ENCODE measurements at regions not wholly inside any gene's neighbourhood (a gene's known extent, or its start where the extent isn't known, plus 50 kb on each side); places are given as distances from the start of the nearest gene placed in this dataset.
"Not testable (repeated sequence)": the region's sequence is repeated elsewhere in the genome, so short reads cannot be mapped to it uniquely, and the experiment has no call there.

DNA sequence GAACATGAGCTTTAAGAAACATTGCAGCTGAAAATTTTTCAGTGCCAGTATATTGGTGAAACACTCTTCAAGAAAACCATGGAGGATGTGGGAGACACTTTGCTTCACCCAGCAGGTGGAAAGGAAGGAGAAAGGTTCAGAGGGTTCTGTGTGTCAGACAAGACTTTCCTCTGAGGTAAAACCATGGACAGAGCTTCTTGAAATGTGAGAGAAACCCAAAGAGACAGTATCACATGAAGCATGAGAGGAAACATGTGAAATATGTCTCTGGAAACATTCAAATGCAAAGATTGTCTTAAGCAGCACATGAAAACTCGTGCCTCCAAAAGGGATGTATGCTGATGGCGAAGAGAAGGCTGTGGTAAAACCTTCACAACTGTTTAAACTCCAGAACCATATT, 368.9 kb upstream of the ST8SIA4 start:
- H3K4me3 ChIP-seq (ENCODE audit: low read length): no peak overlapping the region
- DNase-seq (ENCODE audit: low read depth): no peak
- TF ChIP-seq, protein P1, sequence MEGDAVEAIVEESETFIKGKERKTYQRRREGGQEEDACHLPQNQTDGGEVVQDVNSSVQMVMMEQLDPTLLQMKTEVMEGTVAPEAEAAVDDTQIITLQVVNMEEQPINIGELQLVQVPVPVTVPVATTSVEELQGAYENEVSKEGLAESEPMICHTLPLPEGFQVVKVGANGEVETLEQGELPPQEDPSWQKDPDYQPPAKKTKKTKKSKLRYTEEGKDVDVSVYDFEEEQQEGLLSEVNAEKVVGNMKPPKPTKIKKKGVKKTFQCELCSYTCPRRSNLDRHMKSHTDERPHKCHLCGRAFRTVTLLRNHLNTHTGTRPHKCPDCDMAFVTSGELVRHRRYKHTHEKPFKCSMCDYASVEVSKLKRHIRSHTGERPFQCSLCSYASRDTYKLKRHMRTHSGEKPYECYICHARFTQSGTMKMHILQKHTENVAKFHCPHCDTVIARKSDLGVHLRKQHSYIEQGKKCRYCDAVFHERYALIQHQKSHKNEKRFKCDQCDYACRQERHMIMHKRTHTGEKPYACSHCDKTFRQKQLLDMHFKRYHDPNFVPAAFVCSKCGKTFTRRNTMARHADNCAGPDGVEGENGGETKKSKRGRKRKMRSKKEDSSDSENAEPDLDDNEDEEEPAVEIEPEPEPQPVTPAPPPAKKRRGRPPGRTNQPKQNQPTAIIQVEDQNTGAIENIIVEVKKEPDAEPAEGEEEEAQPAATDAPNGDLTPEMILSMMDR (IDR thresholded peaks at IDR 0.05; ENCODE audit: insufficient read depth, low read depth, low read length, missing control alignments): no peak

DNA sequence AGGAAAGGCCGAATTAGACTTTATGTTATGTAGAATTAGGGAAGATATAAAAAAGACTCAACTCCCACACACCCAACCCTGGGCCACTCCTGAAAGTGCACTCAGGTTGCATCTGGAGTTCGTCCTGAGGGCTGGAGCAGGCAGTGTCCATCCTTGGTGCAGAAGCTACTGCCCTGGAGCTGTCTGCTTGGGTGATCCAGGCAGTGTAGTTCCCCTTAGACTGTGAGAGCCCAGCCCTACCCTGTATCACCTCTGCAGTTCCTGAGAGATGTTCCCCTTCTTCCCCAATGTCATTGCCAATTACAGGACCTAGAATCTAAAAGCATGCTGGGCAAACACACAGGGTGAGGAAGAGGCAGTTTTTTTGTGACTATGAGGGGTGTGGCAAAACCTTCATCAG, 368.3 kb upstream of the ST8SIA4 start:
- no peak overlapping the region for H3K4me3 ChIP-seq (ENCODE audit: low read length)
- TF ChIP-seq, protein P1 (IDR thresholded peaks at IDR 0.05; ENCODE audit: insufficient read depth, low read depth, low read length, missing control alignments): no peak
- DNase-seq (ENCODE audit: low read depth): no peak

DNA sequence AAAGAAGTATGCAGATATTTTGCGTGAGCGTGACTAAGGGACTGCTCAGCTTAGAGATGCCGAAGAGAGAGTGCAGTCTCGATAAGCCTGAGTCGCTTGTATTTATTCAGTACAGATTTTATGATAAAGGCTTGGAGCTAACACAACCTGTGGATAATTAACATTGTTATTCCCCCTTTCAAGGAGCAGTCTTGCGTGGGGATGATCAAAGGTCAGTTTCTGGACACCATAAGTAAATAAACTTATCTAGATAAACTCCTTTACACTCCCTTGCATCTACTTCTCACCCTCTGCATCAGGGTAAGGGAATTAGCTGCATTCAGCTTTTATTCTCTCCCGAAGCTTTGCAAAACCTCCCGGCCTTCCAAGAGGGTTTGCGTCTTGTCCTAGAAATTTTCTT, 357.8 kb upstream of the ST8SIA4 start:
- DNase-seq (ENCODE audit: low read depth): no peak
- TF ChIP-seq, protein P1 (IDR thresholded peaks at IDR 0.05; ENCODE audit: insufficient read depth, low read depth, low read length, missing control alignments): no peak

DNA sequence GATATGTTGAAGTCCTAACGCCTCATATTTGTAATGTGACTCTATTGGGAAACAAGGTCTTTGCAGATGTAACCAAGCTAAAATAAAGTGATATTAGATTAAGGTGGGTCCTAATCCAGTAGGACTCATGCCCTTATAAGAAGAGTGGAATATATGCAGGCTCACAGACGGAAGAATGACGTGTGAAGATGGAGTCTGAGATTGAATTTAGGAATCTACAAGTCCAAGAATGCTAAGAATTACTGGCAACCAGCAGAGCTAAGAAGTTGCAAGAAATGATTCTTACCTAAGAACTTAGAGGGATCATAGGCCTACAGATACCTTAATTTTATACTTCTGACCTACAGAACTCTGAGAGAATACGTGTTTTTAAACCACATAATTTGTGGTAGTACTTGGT, 350.0 kb upstream of the ST8SIA4 start:
- no peak overlapping the region for H3K4me3 ChIP-seq (ENCODE audit: low read length)
- TF ChIP-seq, protein P1 (IDR thresholded peaks at IDR 0.05; ENCODE audit: insufficient read depth, low read depth, low read length, missing control alignments): no peak
- DNase-seq (ENCODE audit: low read depth): no peak

More for the DNA sequence above, 357.8 kb upstream of the ST8SIA4 start:
- H3K4me3 ChIP-seq (ENCODE audit: low read length): no peak overlapping the region

DNA sequence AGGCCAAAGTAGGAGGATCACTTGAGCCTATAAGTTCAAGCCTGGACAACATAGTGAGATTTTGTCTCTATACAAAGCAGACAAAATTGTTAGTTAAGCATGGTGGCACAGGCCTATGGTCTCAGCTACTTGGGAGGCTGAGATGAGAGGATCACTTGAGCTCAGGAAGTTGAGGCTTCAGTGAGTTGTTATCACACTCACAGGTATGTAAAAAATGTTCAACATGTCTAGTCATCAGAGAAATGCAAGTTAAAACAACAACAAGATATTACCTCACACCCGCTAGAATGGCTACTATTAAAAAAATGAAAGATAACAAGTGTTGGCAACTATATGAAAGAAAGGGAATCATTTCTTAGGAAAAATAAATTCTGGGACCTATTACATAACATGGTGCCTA, 341.5 kb upstream of the ST8SIA4 start:
- peak; percentile 51 for DNase-seq (ENCODE audit: low read depth)
- no peak overlapping the region for H3K4me3 ChIP-seq (ENCODE audit: low read length)
- TF ChIP-seq, protein P1 (IDR thresholded peaks at IDR 0.05; ENCODE audit: insufficient read depth, low read depth, low read length, missing control alignments): no peak

DNA sequence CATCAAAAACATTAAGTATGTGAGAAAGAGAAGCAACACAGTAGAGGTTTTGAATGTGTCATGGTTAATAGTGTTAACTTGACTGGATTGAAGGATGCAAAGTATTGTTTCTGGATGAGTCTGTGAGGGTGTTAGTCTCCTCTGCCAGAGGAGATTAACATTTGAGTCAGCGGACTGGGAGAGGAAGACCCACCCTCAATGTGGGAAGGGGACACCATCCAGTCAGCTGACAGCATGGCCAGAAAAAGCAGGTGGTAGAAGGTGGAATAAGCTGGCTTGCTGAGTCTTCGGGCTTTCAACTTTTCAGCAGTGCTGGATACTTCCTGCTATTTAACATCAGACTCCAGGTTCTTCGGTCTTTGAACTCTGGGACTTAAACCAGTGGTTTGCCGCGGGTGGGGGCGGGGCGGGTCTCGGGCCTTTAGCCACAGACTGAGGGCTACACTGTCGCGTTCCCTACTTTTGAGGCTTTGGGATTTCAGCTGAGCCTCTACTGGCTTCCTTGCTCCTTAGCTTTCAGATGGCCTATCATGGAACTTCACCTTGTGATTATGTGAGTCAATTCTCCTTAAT, 309.9 kb upstream of the ST8SIA4 start:
- TF ChIP-seq, protein P1 (IDR thresholded peaks at IDR 0.05; ENCODE audit: insufficient read depth, low read depth, low read length, missing control alignments): no peak
- DNase-seq (ENCODE audit: low read depth): no peak
- H3K4me3 ChIP-seq (ENCODE audit: low read length): no peak overlapping the region

DNA sequence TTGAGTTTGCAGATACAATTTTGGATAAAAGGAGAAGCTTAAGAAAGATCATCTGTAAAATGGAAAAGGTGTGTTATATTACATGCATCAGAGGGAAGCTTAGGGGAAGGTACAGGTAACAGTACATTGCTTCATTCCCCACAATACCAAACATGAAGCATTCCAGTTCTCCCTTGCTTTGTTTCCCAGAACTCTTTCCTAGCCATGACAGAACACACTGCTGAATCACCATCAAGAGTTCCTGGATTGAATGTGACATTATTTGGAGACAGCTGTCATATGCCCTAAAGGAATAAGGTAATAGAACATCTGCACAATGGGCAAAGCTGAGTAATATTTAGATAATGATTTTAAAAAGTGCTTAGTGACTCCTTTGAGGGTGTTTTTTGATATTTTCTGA, 303.5 kb upstream of the ST8SIA4 start:
- peak; percentile 69 for DNase-seq (ENCODE audit: low read depth)
- no peak overlapping the region for H3K4me3 ChIP-seq (ENCODE audit: low read length)
- TF ChIP-seq, protein P1 (IDR thresholded peaks at IDR 0.05; ENCODE audit: insufficient read depth, low read depth, low read length, missing control alignments): no peak

DNA sequence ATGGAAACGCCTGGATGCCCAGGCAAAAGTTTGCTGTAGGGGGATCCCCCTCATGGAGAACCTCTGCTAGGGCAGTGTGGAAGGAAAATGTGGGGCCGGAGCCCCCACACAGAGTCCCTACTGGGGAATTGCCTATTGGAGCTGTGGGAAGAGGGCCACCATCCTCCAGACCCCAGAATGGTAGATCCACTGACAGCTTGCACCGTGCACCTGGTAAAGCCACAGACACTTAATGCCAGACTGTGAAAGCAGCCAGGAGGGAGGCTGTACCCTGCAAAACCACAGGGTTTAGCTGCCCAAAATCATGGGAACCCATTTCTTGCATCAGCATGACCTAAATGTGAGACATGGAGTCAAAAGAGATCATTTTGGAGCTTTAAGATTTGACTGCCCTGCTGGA, 302.0 kb upstream of the ST8SIA4 start:
- H3K4me3 ChIP-seq (ENCODE audit: low read length); DNase-seq (ENCODE audit: low read depth): not testable (repeated sequence)

DNA sequence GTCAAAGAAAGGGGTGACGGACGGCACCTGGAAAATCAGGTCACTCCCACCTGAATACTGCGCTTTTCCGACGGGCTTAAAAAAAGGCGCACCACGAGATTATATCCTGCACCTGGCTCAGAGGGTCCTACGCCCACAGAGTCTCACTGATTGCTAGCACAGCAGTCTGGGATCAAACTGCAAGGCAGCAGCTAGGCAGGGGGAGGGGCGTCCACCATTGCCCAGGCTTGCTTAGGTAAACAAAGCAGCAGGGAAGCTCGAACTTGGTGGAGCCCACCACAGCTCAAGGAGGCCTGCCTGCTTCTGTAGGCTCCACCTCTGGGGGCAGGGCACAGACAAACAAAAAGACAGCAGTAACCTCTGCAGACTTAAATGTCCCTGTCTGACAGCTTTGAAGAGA, 277.3 kb upstream of the ST8SIA4 start:
- not testable (repeated sequence) for DNase-seq (ENCODE audit: low read depth); H3K4me3 ChIP-seq (ENCODE audit: low read length)
